BLaER1 (cell line): ENCODE measurements at regions not wholly inside any gene's neighbourhood (a gene's known extent, or its start where the extent isn't known, plus 50 kb on each side); places are given as distances from the start of the nearest gene placed in this dataset.

ENCODE experiments used
- H3K27ac ChIP-seq: shearing (Covaris generic); formaldehyde crosslinking; 2 replicates; pipeline ENCODE4 v1.8.1; 2022
- H3K27me3 ChIP-seq: shearing (Covaris generic); formaldehyde crosslinking; 2 replicates; pipeline ENCODE4 v1.8.1; 2022
- H3K36me3 ChIP-seq: shearing (Covaris generic); formaldehyde crosslinking; 2 replicates; pipeline ENCODE4 v1.8.1; 2022
- H3K4me1 ChIP-seq: shearing (Covaris generic); formaldehyde crosslinking; 2 replicates; pipeline ENCODE4 v1.8.1; 2022
- H3K4me2 ChIP-seq: shearing (Covaris generic); formaldehyde crosslinking; 2 replicates; pipeline ENCODE4 v1.8.1; 2022
- H3K4me3 ChIP-seq: shearing (Covaris generic); formaldehyde crosslinking; 2 replicates; pipeline ENCODE4 v1.8.1; 2022
- H3K9ac ChIP-seq: shearing (Covaris generic); formaldehyde crosslinking; 2 replicates; pipeline ENCODE4 v1.8.1; 2022
- H3K9me3 ChIP-seq: shearing (Covaris generic); formaldehyde crosslinking; 2 replicates; pipeline ENCODE4 v1.8.1; 2022
- H4K20me1 ChIP-seq: shearing (Covaris generic); formaldehyde crosslinking; 2 replicates; pipeline ENCODE4 v1.8.1; 2022
- Cebpa-rat ChIP-seq: shearing (Covaris generic); IDR thresholded peaks from 2 replicates; pipeline ENCODE4 v1.8.1; 2022

GRCh38 chr16:31819386-31819785 lies 54.2 kb upstream of the ZNF267 start:
- H4K20me1 ChIP-seq: no peaks in the 10 kb centered on the region
- no peak overlapping the region for H3K4me3 ChIP-seq
- TF ChIP-seq Cebpa-rat: no peak
- no peak overlapping the region for H3K9ac ChIP-seq
- H3K27ac ChIP-seq: no peak overlapping the region
- no peaks in the 10 kb centered on the region for H3K27me3 ChIP-seq
- H3K4me2 ChIP-seq: no peak overlapping the region
- H3K4me1 ChIP-seq: no peaks in the 10 kb centered on the region
- H3K9me3 ChIP-seq: peaks cover 37% of the 10 kb centered on the region
- no peaks in the 10 kb centered on the region for H3K36me3 ChIP-seq

DNA sequence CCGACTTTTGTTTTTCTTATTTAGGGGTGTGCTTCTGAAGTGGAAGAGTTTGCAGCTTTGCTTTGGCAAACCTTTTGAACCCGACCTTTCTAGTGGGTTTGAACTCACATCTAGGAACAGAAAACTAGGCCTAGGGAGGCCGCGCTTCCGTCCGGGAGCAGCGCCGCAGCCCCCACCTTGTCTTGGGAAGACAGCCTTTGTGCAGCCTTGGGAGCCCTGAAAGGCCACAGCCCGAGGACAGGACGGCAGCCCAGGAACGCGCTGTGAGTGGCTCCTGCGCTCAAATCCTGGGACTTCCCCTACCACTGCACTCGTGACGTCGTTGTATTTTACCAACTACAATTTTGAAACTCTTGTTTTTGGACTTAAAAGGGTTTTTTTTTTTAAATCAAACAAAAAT lies 53.7 kb upstream of the ZNF267 start:
- Histone ChIP-seq H3K4me1 (no peaks in the 10 kb centered on the region), H3K36me3 (no peaks in the 10 kb centered on the region), H4K20me1 (no peaks in the 10 kb centered on the region), H3K4me2 (no peak overlapping the region), H3K9me3 (peaks cover 37% of the 10 kb centered on the region), H3K4me3 (no peak overlapping the region), H3K27ac (no peak overlapping the region), H3K9ac (no peak overlapping the region), H3K27me3 (no peaks in the 10 kb centered on the region)
- TF ChIP-seq Cebpa-rat: no peak
